GM23338 (cell line): ENCODE measurements at regions not wholly inside any gene's neighbourhood (a gene's known extent, or its start where the extent isn't known, plus 50 kb on each side); places are given as distances from the start of the nearest gene placed in this dataset.

Experiments
- ATAC-seq: fragments of 200-7000 bp; cut with Tn5 transposase; 3 replicates; pipeline ENCODE4 v1.9.1; 2020
- DNase-seq: peaks from one replicate; pipeline ENCODE4 v3.0.0-alpha.2; 2015; ENCODE audit warnings: low spot score
- H2AFZ ChIP-seq: fragments of 200-600 bp; sonication (generic); 2 replicates; pipeline ENCODE4 v1.8.0; 2016; ENCODE audit warnings: antibody characterized with exemption, mild to moderate bottlenecking, moderate library complexity
- H3F3A ChIP-seq: fragments of 200-600 bp; sonication (generic); replicated peaks from 2 replicates; pipeline ENCODE4 v1.8.0; 2017; ENCODE audit warnings: antibody characterized with exemption, mixed run types, low read depth
- H3K27ac ChIP-seq: fragments of 200-600 bp; sonication (generic); 2 replicates; pipeline ENCODE4 v1.6.1; 2016; ENCODE audit warnings: low read depth
- H3K27me3 ChIP-seq: fragments of 200-600 bp; sonication (generic); 2 replicates; pipeline ENCODE4 v1.8.0; 2016; ENCODE audit warnings: mild to moderate bottlenecking, mixed run types, moderate library complexity; ENCODE audit not compliant: insufficient read depth
- H3K36me3 ChIP-seq: fragments of 200-600 bp; sonication (generic); 2 replicates; pipeline ENCODE4 v1.8.0; 2016; ENCODE audit warnings: mild to moderate bottlenecking; ENCODE audit not compliant: insufficient read depth
- H3K4me1 ChIP-seq: fragments of 200-600 bp; sonication (generic); 2 replicates; pipeline ENCODE4 v1.8.0; 2016; ENCODE audit warnings: mild to moderate bottlenecking, moderate library complexity; ENCODE audit not compliant: insufficient read depth
- H3K4me2 ChIP-seq: fragments of 200-600 bp; sonication (generic); 2 replicates; pipeline ENCODE4 v1.7.1; 2017; ENCODE audit warnings: mixed run types
- H3K4me3 ChIP-seq: fragments of 200-600 bp; sonication (generic); 2 replicates; pipeline ENCODE4 v1.6.1; 2016; ENCODE audit warnings: mixed run types
- H3K79me2 ChIP-seq: fragments of 200-600 bp; sonication (generic); replicated peaks from 2 replicates; pipeline ENCODE4 v1.8.0; 2017; ENCODE audit warnings: mild to moderate bottlenecking; ENCODE audit not compliant: insufficient read depth
- H3K9me2 ChIP-seq: fragments of 200-600 bp; sonication (generic); 2 replicates; pipeline ENCODE4 v1.8.0; 2017; ENCODE audit not compliant: insufficient read depth
- H4K20me1 ChIP-seq: fragments of 200-600 bp; sonication (generic); replicated peaks from 2 replicates; pipeline ENCODE4 v1.8.0; 2017; ENCODE audit warnings: mild to moderate bottlenecking; ENCODE audit not compliant: insufficient read depth
- H3K27ac Mint-ChIP-seq: 2 replicates; pipeline ENCODE4 v1.8.0; 2020; ENCODE audit warnings: inconsistent platforms, mild to moderate bottlenecking, moderate library complexity, mixed read lengths
- H3K27me3 Mint-ChIP-seq: 3 replicates; pipeline ENCODE4 v1.8.0; 2022; ENCODE audit warnings: low read depth, mild to moderate bottlenecking, moderate library complexity, mixed read lengths, inconsistent platforms; ENCODE audit not compliant: insufficient read depth, poor library complexity
- H3K36me3 Mint-ChIP-seq: 3 replicates; pipeline ENCODE4 v1.8.0; 2021; ENCODE audit warnings: low read depth, mild to moderate bottlenecking, inconsistent platforms, moderate library complexity, mixed read lengths
- H3K4me1 Mint-ChIP-seq: 3 replicates; pipeline ENCODE4 v1.8.0; 2020; ENCODE audit warnings: mild to moderate bottlenecking, inconsistent platforms, mixed read lengths
- H3K4me3 Mint-ChIP-seq: 3 replicates; pipeline ENCODE4 v1.8.0; 2021; ENCODE audit warnings: moderate library complexity, mild to moderate bottlenecking, inconsistent platforms, mixed read lengths
- H3K9me3 Mint-ChIP-seq: 3 replicates; pipeline ENCODE4 v1.8.0; 2020; ENCODE audit warnings: moderate library complexity, mild to moderate bottlenecking, inconsistent platforms, mixed read lengths
- CREB1 ChIP-seq: fragments of 250-450 bp; sonication (Bioruptor Pico); IDR thresholded peaks from 2 replicates; pipeline ENCODE4 v1.5.0; 2020; ENCODE audit warnings: low read depth, mild to moderate bottlenecking, moderate library complexity
- EZH2 ChIP-seq: fragments of 200-600 bp; sonication (generic); IDR thresholded peaks from one replicate; pipeline ENCODE4 v1.8.0; 2017; ENCODE audit warnings: antibody characterized with exemption, mild to moderate bottlenecking, low read depth; ENCODE audit not compliant: unreplicated experiment
- EZH2phosphoT487 ChIP-seq: fragments of 200-600 bp; sonication (generic); IDR thresholded peaks from one replicate; pipeline ENCODE4 v1.8.1; 2018; ENCODE audit warnings: antibody characterized with exemption; ENCODE audit not compliant: unreplicated experiment
- JUNB ChIP-seq: IDR thresholded peaks from one replicate; pipeline ENCODE4 v1.6.1; 2016; ENCODE audit warnings: antibody characterized with exemption; ENCODE audit not compliant: unreplicated experiment
- NANOG ChIP-seq: IDR thresholded peaks from 2 replicates; pipeline ENCODE4 v1.6.1; 2016; ENCODE audit warnings: antibody characterized with exemption, borderline replicate concordance
- POLR2AphosphoS5 ChIP-seq: IDR thresholded peaks from 2 replicates; pipeline ENCODE4 v1.6.1; 2016; ENCODE audit warnings: antibody characterized with exemption, low read depth
- STAT1 ChIP-seq: IDR thresholded peaks from one replicate; pipeline ENCODE4 v1.6.1; 2016; ENCODE audit warnings: antibody characterized with exemption; ENCODE audit not compliant: unreplicated experiment
- ZNF114 ChIP-seq: fragments of 250-450 bp; sonication (Bioruptor Pico); IDR thresholded peaks from 2 replicates; pipeline ENCODE4 v1.5.0; 2020; ENCODE audit warnings: mild to moderate bottlenecking, moderate library complexity
- ZNF331 ChIP-seq: fragments of 250-450 bp; sonication (Bioruptor Pico); IDR thresholded peaks from 2 replicates; pipeline ENCODE4 v1.5.0; 2020; ENCODE audit warnings: low read depth, mild to moderate bottlenecking, moderate library complexity
- ZNF462 ChIP-seq: fragments of 250-450 bp; sonication (Bioruptor Pico); IDR thresholded peaks from 2 replicates; pipeline ENCODE4 v1.5.0; 2020; ENCODE audit warnings: mild to moderate bottlenecking, moderate library complexity
- TF ChIP-seq, protein P1 (sequence below): IDR thresholded peaks from one replicate; pipeline ENCODE4 v1.6.1; 2018; ENCODE audit warnings: antibody characterized with exemption; ENCODE audit not compliant: unreplicated experiment
- TF ChIP-seq, protein P2 (sequence below), 2 experiments: fragments of 200-600 bp in 1 of 2; sonication (generic) in 1 of 2; conservative IDR thresholded peaks; 2 replicates each; pipeline versions ENCODE4 v1.5.1 to v1.6.1; 2016 to 2017; ENCODE audit warnings: antibody characterized with exemption in 2 of 2, low read depth in 2 of 2, mild to moderate bottlenecking in 2 of 2, moderate library complexity in 1 of 2
- TF ChIP-seq, protein P3 (sequence below): IDR thresholded peaks from 2 replicates; pipeline ENCODE4 v1.6.1; 2016; ENCODE audit warnings: antibody characterized with exemption

DNA sequence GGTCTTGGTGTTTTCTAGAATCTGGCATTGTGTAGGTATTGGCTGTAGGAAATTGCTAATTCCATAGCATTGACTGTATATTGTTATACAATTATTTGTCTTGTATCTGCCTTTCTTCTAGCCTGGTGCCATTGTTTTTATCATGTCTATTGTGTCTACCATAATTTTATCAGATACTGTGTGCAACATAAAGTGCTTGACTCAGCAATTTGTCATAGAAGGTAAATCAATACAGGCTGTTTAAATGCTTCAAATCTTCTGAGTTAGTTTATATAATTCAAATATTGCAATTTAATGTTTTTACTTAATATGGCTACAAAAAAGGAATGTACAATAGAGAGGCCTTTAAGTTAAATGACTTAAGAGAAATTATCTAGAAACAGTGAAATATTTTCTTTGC, 263.3 kb upstream of the UGT8 start:
- no peak overlapping the region for H3K27ac Mint-ChIP-seq
- no peak overlapping the region for H3K27ac ChIP-seq
- no peak overlapping the region for H3K4me3 Mint-ChIP-seq
- H3K36me3 Mint-ChIP-seq, result no peaks in the 10 kb centered on the region
- no peaks in the 10 kb centered on the region for H3K4me1 ChIP-seq
- no peaks in the 10 kb centered on the region for H4K20me1 ChIP-seq
- H3K79me2 ChIP-seq, result no peaks in the 10 kb centered on the region
- H3K27me3 ChIP-seq, result no peaks in the 10 kb centered on the region
- H3K9me3 Mint-ChIP-seq, result no peaks in the 10 kb centered on the region
- no peak for ATAC-seq
- H3K4me3 ChIP-seq, result no peak overlapping the region
- TF ChIP-seq ZNF114 (CRISPR knock-in tag) (no peak), EZH2 (no peak), JUNB (no peak), ZNF462 (CRISPR knock-in tag) (no peak), CREB1 (CRISPR knock-in tag) (no peak), STAT1 (no peak), POLR2AphosphoS5 (no peak), NANOG (no peak), ZNF331 (CRISPR knock-in tag) (no peak), EZH2phosphoT487 (no peak)
- TF ChIP-seq, protein P1, sequence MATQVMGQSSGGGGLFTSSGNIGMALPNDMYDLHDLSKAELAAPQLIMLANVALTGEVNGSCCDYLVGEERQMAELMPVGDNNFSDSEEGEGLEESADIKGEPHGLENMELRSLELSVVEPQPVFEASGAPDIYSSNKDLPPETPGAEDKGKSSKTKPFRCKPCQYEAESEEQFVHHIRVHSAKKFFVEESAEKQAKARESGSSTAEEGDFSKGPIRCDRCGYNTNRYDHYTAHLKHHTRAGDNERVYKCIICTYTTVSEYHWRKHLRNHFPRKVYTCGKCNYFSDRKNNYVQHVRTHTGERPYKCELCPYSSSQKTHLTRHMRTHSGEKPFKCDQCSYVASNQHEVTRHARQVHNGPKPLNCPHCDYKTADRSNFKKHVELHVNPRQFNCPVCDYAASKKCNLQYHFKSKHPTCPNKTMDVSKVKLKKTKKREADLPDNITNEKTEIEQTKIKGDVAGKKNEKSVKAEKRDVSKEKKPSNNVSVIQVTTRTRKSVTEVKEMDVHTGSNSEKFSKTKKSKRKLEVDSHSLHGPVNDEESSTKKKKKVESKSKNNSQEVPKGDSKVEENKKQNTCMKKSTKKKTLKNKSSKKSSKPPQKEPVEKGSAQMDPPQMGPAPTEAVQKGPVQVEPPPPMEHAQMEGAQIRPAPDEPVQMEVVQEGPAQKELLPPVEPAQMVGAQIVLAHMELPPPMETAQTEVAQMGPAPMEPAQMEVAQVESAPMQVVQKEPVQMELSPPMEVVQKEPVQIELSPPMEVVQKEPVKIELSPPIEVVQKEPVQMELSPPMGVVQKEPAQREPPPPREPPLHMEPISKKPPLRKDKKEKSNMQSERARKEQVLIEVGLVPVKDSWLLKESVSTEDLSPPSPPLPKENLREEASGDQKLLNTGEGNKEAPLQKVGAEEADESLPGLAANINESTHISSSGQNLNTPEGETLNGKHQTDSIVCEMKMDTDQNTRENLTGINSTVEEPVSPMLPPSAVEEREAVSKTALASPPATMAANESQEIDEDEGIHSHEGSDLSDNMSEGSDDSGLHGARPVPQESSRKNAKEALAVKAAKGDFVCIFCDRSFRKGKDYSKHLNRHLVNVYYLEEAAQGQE, result no peak
- TF ChIP-seq, protein P2, sequence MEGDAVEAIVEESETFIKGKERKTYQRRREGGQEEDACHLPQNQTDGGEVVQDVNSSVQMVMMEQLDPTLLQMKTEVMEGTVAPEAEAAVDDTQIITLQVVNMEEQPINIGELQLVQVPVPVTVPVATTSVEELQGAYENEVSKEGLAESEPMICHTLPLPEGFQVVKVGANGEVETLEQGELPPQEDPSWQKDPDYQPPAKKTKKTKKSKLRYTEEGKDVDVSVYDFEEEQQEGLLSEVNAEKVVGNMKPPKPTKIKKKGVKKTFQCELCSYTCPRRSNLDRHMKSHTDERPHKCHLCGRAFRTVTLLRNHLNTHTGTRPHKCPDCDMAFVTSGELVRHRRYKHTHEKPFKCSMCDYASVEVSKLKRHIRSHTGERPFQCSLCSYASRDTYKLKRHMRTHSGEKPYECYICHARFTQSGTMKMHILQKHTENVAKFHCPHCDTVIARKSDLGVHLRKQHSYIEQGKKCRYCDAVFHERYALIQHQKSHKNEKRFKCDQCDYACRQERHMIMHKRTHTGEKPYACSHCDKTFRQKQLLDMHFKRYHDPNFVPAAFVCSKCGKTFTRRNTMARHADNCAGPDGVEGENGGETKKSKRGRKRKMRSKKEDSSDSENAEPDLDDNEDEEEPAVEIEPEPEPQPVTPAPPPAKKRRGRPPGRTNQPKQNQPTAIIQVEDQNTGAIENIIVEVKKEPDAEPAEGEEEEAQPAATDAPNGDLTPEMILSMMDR (conservative IDR thresholded peaks at IDR 0.05; ENCODE audit: low read depth in 2 of 2), result no peak
- TF ChIP-seq, protein P3, sequence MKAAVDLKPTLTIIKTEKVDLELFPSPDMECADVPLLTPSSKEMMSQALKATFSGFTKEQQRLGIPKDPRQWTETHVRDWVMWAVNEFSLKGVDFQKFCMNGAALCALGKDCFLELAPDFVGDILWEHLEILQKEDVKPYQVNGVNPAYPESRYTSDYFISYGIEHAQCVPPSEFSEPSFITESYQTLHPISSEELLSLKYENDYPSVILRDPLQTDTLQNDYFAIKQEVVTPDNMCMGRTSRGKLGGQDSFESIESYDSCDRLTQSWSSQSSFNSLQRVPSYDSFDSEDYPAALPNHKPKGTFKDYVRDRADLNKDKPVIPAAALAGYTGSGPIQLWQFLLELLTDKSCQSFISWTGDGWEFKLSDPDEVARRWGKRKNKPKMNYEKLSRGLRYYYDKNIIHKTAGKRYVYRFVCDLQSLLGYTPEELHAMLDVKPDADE, result no peak
- no peak overlapping the region for H3K4me2 ChIP-seq
- DNase-seq, result no peak
- H3K9me2 ChIP-seq, result no peaks in the 10 kb centered on the region
- H3K4me1 Mint-ChIP-seq, result no peaks in the 10 kb centered on the region
- no peaks in the 10 kb centered on the region for H3K27me3 Mint-ChIP-seq
- no peak overlapping the region for H2AFZ ChIP-seq
- H3F3A ChIP-seq, result no peaks in the 10 kb centered on the region
- H3K36me3 ChIP-seq, result no peaks in the 10 kb centered on the region
